Astrocyte (in vitro differentiated cells and primary cell): ENCODE measurements at regions not wholly inside any gene's neighbourhood (a gene's known extent, or its start where the extent isn't known, plus 50 kb on each side); places are given as distances from the start of the nearest gene placed in this dataset.

Experiments
- CTCF ChIP-seq: IDR thresholded peaks from 2 replicates; pipeline ENCODE4 v1.5.1; 2011; ENCODE audit warnings: low read depth, mild to moderate bottlenecking, inconsistent platforms, low read length, moderate library complexity; ENCODE audit not compliant: insufficient read depth
- EZH2 ChIP-seq: IDR thresholded peaks from 2 replicates; pipeline ENCODE4 v1.6.1; 2012; ENCODE audit warnings: mild to moderate bottlenecking, low read length, inconsistent platforms; ENCODE audit not compliant: insufficient read depth

- no peak for TF ChIP-seq CTCF
- no peak for TF ChIP-seq EZH2
These were observed 560.4 kb downstream of the ETNK1 start for GRCh38 chr12:23185346-23185745.
